ENCODE measurements at regions not wholly inside any gene's neighbourhood (a gene's known extent, or its start where the extent isn't known, plus 50 kb on each side); places are given as distances from the start of the nearest gene placed in this dataset.

DNA sequence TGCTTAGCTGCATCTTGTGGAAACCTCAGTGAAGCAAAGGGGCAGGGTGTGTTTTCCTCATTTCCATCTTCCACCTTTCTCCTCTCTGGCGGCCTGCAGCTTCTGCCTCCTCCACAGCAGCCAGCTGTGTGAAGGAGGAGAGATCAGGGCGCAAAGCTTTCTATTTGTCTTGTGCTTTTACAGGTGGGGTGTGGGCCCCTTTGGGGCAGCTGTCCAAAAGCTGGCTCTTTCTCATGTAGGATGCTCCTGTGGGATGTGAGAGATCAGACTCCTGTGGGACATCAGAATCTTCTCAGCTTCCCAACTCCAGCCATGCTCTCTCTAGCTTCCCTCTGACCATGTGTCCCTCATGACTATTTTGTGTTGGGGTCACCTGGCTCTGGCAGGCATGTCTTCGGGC is 227.1 kb downstream of the MID1 start:
- no peak for DNase-seq (ENCODE audit: low spot score)

DNA sequence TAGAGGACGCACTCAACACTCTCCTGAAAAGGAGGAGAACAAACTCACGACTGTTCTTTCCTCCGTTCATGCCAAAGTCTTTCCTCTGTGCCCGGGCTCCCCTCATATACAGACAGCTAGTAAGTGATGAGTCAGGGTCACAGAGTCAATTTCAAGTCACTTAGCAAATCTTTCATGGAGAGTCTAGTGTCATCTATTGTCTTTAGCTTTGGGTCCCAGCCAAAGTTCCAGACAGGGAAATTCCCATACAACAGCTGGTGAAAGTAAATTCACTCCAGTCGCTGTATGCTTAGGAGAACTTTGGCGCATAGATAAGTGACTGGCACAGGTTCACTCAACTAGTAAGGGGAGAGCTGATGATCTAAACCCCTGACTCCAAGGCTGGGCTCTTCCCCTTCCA is 226.5 kb downstream of the MID1 start:
- no peak for DNase-seq (ENCODE audit: low spot score)

DNA sequence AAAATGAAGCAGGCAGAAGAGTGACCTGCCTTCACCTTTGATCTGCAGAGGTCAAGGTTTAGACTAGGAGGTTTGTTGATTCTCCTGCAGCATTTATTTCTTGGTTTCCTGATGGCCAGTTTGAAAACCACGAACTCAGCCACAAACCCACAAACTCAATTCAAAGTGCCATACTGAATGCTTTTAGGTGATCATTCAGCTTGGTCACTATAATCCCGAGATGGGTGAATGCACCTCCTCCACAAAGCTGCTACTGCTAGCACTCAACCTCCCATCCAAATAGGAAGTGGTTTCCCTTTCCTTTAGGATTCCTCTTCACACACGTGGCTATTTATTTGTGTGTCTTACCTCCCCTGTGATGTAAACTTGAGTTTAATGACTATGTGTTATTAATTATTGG is 225.2 kb downstream of the MID1 start:
- peak; percentile 8 for DNase-seq (ENCODE audit: low spot score)
